ENCODE measurements at regions not wholly inside any gene's neighbourhood (a gene's known extent, or its start where the extent isn't known, plus 50 kb on each side); places are given as distances from the start of the nearest gene placed in this dataset.
A peak's percentile ranks its signal among the peaks of the same experiment; 100 is the strongest.

DNA sequence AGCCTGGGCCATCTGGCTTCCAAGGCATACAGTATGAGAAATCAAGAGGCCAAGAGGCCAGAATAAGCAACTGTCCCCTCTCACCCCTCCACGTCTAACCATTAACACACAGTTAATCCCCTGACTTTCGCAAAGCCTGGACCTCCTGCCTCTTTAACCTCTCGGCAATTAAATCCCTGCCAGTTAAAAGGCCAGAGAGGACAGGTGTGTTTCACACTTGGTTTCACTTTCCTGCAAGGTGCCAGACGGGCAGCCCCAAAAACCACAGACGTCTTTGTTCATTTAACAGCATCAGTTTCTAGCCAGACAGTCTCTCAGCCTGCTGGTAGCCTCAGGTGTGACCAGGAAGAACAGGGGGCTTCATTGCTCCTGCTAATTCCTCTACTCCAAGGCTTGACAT lies 91.1 kb upstream of the KIT start:
- Histone ChIP-seq H3K27me3 (no peaks in the 10 kb centered on the region), H3K4me1 (peaks cover 36% of the 10 kb centered on the region), H3K9ac (no peak overlapping the region), H3K4me2 (0 out of 2 replicates have a peak overlapping the region, but pooled peaks have one; percentile 6), H3K27ac (no peak overlapping the region), H4K20me1 (no peaks in the 10 kb centered on the region), H3K36me3 (no peaks in the 10 kb centered on the region), H3K4me3 (no peak overlapping the region), H3K9me3 (no peaks in the 10 kb centered on the region)
- TF ChIP-seq Cebpa-rat (IDR thresholded peaks at IDR 0.05), result no peak

DNA sequence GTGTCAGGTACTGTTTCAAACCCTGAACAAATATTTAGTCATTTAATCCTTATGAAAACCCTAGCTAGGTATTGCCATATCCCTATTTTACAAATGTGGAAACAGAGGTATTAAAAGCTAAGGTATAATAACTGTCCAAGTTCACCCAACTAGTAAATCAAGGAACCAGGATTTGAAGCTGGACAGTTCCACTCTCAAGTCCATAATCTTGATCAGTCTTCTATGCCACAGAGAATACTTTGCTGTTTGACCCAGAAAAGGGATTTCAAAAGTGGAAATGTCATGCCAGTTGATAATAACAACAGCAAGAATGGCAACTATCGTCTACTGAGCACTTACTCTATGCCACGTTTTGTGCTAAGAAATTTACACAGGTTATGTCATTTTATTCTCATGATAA lies 90.4 kb upstream of the KIT start:
- Histone ChIP-seq H3K4me3 (no peak overlapping the region), H3K27me3 (no peaks in the 10 kb centered on the region), H3K9ac (no peak overlapping the region), H4K20me1 (no peaks in the 10 kb centered on the region), H3K4me1 (peaks cover 39% of the 10 kb centered on the region), H3K36me3 (no peaks in the 10 kb centered on the region), H3K4me2 (no peak overlapping the region), H3K27ac (no peak overlapping the region), H3K9me3 (no peaks in the 10 kb centered on the region)
- no peak for TF ChIP-seq Cebpa-rat (IDR thresholded peaks at IDR 0.05)

DNA sequence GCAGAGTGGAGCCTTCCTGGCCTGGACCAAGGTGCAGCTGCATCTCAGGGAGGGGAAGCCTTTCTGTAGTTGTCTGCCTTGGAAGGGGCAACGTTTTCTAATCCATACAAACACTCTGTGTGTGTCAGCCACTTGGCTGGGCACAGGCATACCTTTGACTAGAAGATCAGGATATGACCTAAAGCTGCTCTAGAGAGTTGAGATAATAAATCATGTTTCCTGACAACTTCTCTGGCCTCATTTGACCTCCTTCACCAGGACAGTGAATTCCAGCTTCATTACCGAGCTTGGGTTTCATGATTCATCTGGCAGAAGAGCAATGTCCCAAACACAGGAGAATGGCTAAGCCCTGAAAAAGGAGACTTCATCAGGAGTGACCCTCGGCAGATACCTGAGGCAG lies 89.6 kb upstream of the KIT start:
- H4K20me1 ChIP-seq, result no peaks in the 10 kb centered on the region
- TF ChIP-seq Cebpa-rat (IDR thresholded peaks at IDR 0.05), result no peak
- peaks cover 39% of the 10 kb centered on the region for H3K4me1 ChIP-seq
- H3K36me3 ChIP-seq, result no peaks in the 10 kb centered on the region
- H3K4me2 ChIP-seq, result no peak overlapping the region
- no peaks in the 10 kb centered on the region for H3K27me3 ChIP-seq
- no peak overlapping the region for H3K9ac ChIP-seq
- H3K9me3 ChIP-seq, result no peaks in the 10 kb centered on the region
- no peak overlapping the region for H3K4me3 ChIP-seq
- no peak overlapping the region for H3K27ac ChIP-seq

DNA sequence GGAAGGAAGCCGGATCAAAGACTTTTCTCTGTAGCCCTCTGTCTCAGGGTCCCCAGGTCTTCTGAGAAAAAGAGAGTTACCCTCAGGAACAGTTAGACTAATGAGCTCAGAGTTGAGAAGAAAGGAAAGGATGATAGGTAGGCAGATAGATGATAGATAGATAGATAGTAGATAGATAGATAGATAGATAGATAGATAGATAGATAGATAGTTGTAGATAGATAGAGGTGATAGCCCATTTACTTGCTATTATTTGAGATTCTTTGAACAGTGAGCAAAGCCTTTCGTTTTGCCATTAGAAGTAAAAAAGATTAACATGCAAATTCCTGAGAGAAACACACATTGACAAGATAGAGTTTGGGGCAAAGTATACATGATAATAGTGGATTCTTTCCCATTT lies 86.9 kb upstream of the KIT start:
- no peak for TF ChIP-seq Cebpa-rat (IDR thresholded peaks at IDR 0.05)
- H3K9ac ChIP-seq, result no peak overlapping the region
- H3K4me1 ChIP-seq, result peaks cover 20% of the 10 kb centered on the region
- no peaks in the 10 kb centered on the region for H4K20me1 ChIP-seq
- H3K27ac ChIP-seq, result no peak overlapping the region
- H3K36me3 ChIP-seq, result no peaks in the 10 kb centered on the region
- no peak overlapping the region for H3K4me3 ChIP-seq
- no peaks in the 10 kb centered on the region for H3K27me3 ChIP-seq
- no peaks in the 10 kb centered on the region for H3K9me3 ChIP-seq
- H3K4me2 ChIP-seq, result peak overlapping the region; percentile 55

DNA sequence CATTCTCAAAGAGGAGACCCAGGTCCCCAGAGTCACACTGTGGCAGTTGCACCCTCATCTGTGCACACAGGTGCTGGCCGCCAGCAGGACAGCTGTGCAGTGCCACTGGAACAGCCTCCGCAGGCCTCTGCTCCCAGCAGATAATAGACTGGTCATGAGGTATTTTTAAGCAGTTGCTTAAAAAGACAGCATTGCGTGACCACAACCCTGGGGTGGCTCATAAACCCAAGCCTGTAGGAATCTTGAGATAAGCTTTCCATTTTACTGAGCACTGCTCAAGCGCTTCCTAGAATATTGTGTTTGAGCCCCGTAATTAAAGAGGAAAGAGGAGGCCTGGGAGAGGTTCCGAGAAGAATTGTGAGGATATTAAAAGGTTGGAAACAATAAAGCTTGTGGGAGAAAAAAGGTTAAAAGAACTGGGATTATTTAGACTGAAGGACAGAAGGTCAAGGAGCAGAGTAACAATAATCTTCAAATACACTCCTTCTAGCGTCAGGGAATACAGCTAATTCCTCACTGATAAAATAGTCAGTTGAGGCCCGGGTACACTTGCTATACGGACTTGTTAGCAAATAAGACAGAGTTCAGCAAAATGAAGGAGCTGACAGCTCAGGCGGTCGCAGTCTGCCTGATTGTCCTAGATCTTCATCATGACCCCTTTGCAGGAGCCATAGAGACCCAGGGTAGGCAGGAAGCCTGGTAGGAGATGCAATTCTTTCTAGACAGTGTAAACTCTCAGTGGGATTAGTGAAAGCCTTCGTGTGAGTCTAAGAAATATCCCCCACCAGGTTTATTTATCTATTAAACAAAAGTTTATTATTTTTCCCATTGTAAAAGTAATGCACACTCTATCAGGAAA lies 86.2 kb upstream of the KIT start:
- peak overlapping the region; percentile 55 for H3K4me2 ChIP-seq

DNA sequence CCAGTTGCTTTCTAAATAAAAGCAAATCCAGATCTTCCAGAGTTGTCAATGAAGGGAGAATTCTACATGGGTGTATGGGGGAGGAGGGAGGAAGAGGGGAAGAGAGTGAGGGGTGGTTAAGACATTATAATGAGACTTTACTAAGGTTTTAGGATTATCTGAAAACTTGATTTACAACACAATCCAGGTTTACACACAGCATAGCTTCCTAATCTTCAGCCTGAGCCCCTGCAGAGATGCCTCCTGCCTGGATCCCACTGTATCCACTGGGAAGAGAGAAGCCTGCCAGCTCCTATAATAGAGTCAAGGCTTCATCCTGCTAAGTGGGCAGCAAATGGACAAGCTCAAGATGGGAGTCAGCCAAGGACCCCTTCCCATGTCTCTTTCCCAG lies 85.6 kb upstream of the KIT start:
- Histone ChIP-seq H3K4me1 (peaks cover 14% of the 10 kb centered on the region), H3K36me3 (no peaks in the 10 kb centered on the region), H3K27ac (no peak overlapping the region), H3K27me3 (no peaks in the 10 kb centered on the region), H3K9me3 (no peaks in the 10 kb centered on the region), H4K20me1 (no peaks in the 10 kb centered on the region), H3K9ac (no peak overlapping the region), H3K4me2 (no peak overlapping the region), H3K4me3 (no peak overlapping the region)
- TF ChIP-seq Cebpa-rat (IDR thresholded peaks at IDR 0.05), result no peak

More for the DNA sequence above, 86.2 kb upstream of the KIT start:
- H3K4me3 ChIP-seq, result no peak overlapping the region
- no peak overlapping the region for H3K27ac ChIP-seq
- H3K9ac ChIP-seq, result no peak overlapping the region
- H3K27me3 ChIP-seq, result no peaks in the 10 kb centered on the region
- no peak for TF ChIP-seq Cebpa-rat (IDR thresholded peaks at IDR 0.05)
- H3K36me3 ChIP-seq, result no peaks in the 10 kb centered on the region
- peaks cover 18% of the 10 kb centered on the region for H3K4me1 ChIP-seq
- no peaks in the 10 kb centered on the region for H3K9me3 ChIP-seq
- no peaks in the 10 kb centered on the region for H4K20me1 ChIP-seq

DNA sequence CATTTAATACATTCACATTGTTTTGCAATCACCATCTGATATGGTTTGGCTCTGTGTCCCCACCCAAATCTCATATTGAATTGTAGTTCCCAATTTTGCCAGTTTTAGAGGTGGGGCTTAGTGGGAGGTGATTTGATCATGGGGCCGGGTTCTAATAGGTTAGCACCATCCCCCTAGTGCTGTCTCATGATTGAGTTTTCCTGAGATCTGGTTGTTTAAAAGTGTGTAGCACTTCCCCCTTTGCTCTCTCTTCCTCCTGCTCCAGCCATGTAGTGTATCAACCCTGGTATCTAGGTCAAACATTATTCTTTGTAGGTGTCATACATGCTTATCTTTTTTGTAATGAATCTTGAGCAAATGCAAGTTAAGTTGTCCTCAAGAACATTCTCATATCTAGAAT lies 83.3 kb upstream of the KIT start:
- Histone ChIP-seq H3K9me3 (no peaks in the 10 kb centered on the region), H3K4me2 (no peak overlapping the region), H3K27ac (no peak overlapping the region), H3K27me3 (no peaks in the 10 kb centered on the region), H3K4me3 (no peak overlapping the region), H4K20me1 (no peaks in the 10 kb centered on the region), H3K4me1 (peaks cover 14% of the 10 kb centered on the region), H3K36me3 (no peaks in the 10 kb centered on the region), H3K9ac (no peak overlapping the region)
- TF ChIP-seq Cebpa-rat (IDR thresholded peaks at IDR 0.05), result no peak

DNA sequence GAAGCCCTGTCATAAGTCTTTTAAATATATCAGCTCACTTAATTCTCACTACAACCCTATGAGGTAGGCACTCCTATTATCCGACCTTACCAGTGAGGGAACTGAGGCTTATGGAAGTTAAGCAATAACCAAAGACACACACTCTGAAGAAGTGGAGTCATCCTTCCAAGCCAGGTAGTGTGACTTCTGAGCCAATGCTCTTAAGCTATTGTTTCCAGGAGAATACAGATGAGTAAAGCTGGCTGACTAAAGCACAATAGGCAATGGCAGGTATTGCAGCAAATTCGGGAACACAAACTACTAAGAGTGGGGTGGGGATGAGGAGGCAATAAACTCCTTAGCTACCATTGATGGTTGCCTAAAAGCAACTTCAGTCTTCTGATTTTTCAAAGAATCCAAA lies 81.8 kb upstream of the KIT start:
- Histone ChIP-seq H3K36me3 (no peaks in the 10 kb centered on the region), H3K27me3 (no peaks in the 10 kb centered on the region), H3K4me2 (no peak overlapping the region), H4K20me1 (no peaks in the 10 kb centered on the region), H3K9ac (no peak overlapping the region), H3K27ac (no peak overlapping the region), H3K9me3 (no peaks in the 10 kb centered on the region), H3K4me3 (no peak overlapping the region), H3K4me1 (peaks cover 10% of the 10 kb centered on the region)
- no peak for TF ChIP-seq Cebpa-rat (IDR thresholded peaks at IDR 0.05)

DNA sequence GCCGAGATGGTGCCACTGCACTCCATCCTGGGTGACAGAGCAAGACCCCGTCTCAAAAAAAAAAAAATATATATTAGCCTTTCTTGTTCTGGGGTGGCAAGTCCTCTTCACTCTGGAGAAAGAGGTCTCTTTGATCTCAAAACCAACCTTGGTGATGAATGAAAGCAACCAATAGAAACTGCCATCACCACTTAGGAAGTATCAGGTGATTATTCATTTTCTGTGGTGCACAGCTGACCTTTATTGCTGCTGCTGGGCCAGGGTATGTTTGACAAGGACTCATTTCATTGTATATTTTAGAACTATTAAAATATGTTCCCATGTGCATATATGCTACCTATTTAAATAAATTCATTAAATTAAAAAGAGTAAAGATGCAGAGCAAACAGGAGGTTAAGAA lies 76.0 kb upstream of the KIT start:
- no peak overlapping the region for H3K9ac ChIP-seq
- no peaks in the 10 kb centered on the region for H3K27me3 ChIP-seq
- H4K20me1 ChIP-seq, result no peaks in the 10 kb centered on the region
- H3K4me2 ChIP-seq, result no peak overlapping the region
- no peak overlapping the region for H3K27ac ChIP-seq
- no peaks in the 10 kb centered on the region for H3K4me1 ChIP-seq
- no peak overlapping the region for H3K4me3 ChIP-seq
- no peak for TF ChIP-seq Cebpa-rat (IDR thresholded peaks at IDR 0.05)
- H3K9me3 ChIP-seq, result no peaks in the 10 kb centered on the region
- H3K36me3 ChIP-seq, result no peaks in the 10 kb centered on the region

DNA sequence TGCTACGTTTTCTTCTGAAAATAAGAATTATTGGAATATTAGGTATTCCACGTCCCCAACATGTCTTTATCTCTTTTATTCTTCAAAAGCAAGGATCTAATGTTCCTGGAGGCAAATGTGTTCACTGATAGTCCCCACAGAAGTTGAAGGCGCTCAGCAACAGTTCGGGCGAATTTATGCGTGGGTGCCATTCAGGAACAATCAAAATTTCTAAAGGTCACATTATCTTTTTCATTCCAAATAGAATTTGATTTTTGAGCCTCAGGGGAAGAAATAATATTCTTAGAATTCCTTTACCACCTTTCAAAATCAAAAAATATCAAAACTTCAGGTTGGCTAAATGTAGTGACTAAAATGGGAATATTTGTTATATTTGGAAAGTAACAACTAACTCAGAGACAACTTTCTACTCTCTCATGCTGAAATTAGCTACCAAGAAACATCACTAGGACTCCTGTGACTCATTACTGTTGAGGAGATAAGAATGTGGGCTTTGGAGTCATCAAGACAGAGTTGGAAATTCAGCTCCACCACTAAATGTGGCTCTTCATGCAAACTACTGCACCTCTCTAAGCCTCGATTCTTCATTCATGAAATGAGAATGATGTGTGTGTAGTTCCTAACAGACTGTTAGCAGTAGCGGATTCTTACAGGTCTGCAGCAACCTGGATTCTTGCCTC lies 72.3 kb upstream of the KIT start:
- Histone ChIP-seq H4K20me1 (no peaks in the 10 kb centered on the region), H3K4me2 (no peak overlapping the region), H3K4me1 (no peaks in the 10 kb centered on the region), H3K9ac (no peak overlapping the region), H3K9me3 (no peaks in the 10 kb centered on the region), H3K4me3 (no peak overlapping the region), H3K36me3 (no peaks in the 10 kb centered on the region), H3K27ac (no peak overlapping the region), H3K27me3 (no peaks in the 10 kb centered on the region)
- TF ChIP-seq Cebpa-rat (IDR thresholded peaks at IDR 0.05), result no peak
